IMR-90 (cell line): ENCODE measurements at regions not wholly inside any gene's neighbourhood (a gene's known extent, or its start where the extent isn't known, plus 50 kb on each side); places are given as distances from the start of the nearest gene placed in this dataset.

Experiments used
- ATAC-seq: fragments of 200-7000 bp; cut with Tn5 transposase; 2 replicates; pipeline ENCODE4 v1.9.1; 2020; ENCODE audit warnings: low read depth, mild to moderate bottlenecking, moderate library complexity
- BruUV-seq: library from RNA; stranded (reverse); fragments of 400-500 nt; replicated peaks from 2 replicates; lab custom pipeline; 2021; lab: Mats Ljungman, UMichigan
- CTCF ChIA-PET: fragments of 300-600 bp; formaldehyde crosslinking; extraction: SDS; loops from one replicate; lab custom pipeline; 2021; ENCODE audit warnings: antibody characterized with exemption; lab: Yijun Ruan, JAX
- POLR2A ChIA-PET: fragments of 300-600 bp; sonication (Branson Sonifier 250); formaldehyde crosslinking; loops from one replicate; lab custom pipeline; 2022; ENCODE audit warnings: antibody characterized with exemption; ENCODE audit not compliant: unreplicated experiment; lab: Charles Lee
- DNase-seq: peaks from one replicate; pipeline ENCODE4 v3.0.0; 2013
- H2AFZ ChIP-seq: replicated peaks from 2 replicates; pipeline ENCODE3; 2013; ENCODE audit warnings: low read length, mild to moderate bottlenecking; ENCODE audit not compliant: poor library complexity
- H2AK5ac ChIP-seq: 2 replicates; pipeline ENCODE4 v1.6.1; 2013; ENCODE audit warnings: low read depth, low read length, inconsistent platforms
- H2AK9ac ChIP-seq: replicated peaks from 2 replicates; pipeline ENCODE3; 2013; ENCODE audit warnings: mild to moderate bottlenecking, low read depth, low read length, moderate library complexity; ENCODE audit not compliant: poor library complexity
- H2BK120ac ChIP-seq: 2 replicates; pipeline ENCODE4 v1.6.1; 2013; ENCODE audit warnings: low read depth, low read length, inconsistent platforms
- H2BK15ac ChIP-seq: 3 replicates; pipeline ENCODE4 v1.6.1; 2013; ENCODE audit warnings: low read depth, low read length, inconsistent platforms
- H2BK20ac ChIP-seq: 2 replicates; pipeline ENCODE4 v1.6.1; 2013; ENCODE audit warnings: low read depth, mild to moderate bottlenecking, inconsistent platforms, low read length, moderate library complexity
- H2BK5ac ChIP-seq: 2 replicates; pipeline ENCODE4 v1.6.1; 2013; ENCODE audit warnings: mild to moderate bottlenecking, low read depth, low read length, inconsistent platforms; ENCODE audit not compliant: poor library complexity, severe bottlenecking
- H3K14ac ChIP-seq: replicated peaks from 2 replicates; pipeline ENCODE4 v1.6.1; 2013; ENCODE audit warnings: low read depth, low read length, inconsistent platforms
- H3K18ac ChIP-seq: 2 replicates; pipeline ENCODE4 v1.6.1; 2013; ENCODE audit warnings: low read depth, low read length, control low read depth
- H3K23ac ChIP-seq: 2 replicates; pipeline ENCODE4 v1.6.1; 2013; ENCODE audit warnings: low read depth, low read length, inconsistent platforms
- H3K27ac ChIP-seq: 2 replicates; pipeline ENCODE4 v1.5.1; 2013; ENCODE audit warnings: mild to moderate bottlenecking, control low read depth, low read length; ENCODE audit not compliant: insufficient read depth
- H3K27me3 ChIP-seq: 2 replicates; pipeline ENCODE4 v1.6.1; 2013; ENCODE audit warnings: low read length; ENCODE audit not compliant: control insufficient read depth, insufficient read depth
- H3K36me3 ChIP-seq: 2 replicates; pipeline ENCODE4 v1.6.1; 2013; ENCODE audit warnings: low read length, mixed read lengths; ENCODE audit not compliant: control insufficient read depth, insufficient read depth
- H3K4ac ChIP-seq: 2 replicates; pipeline ENCODE4 v1.6.1; 2013; ENCODE audit warnings: low read depth, low read length, inconsistent platforms
- H3K4me1 ChIP-seq: 2 replicates; pipeline ENCODE4 v1.6.1; 2013; ENCODE audit warnings: low read length, mixed read lengths; ENCODE audit not compliant: control insufficient read depth, insufficient read depth
- H3K4me2 ChIP-seq: 2 replicates; pipeline ENCODE4 v1.6.1; 2013; ENCODE audit warnings: low read depth, mild to moderate bottlenecking, control low read depth, low read length, moderate library complexity
- H3K4me3 ChIP-seq: 2 replicates; pipeline ENCODE4 v1.5.1; 2013; ENCODE audit warnings: low read depth, mild to moderate bottlenecking, control low read depth, low read length, moderate library complexity; ENCODE audit not compliant: insufficient read depth
- H3K56ac ChIP-seq: 2 replicates; pipeline ENCODE4 v1.6.1; 2013; ENCODE audit warnings: low read length, inconsistent platforms; ENCODE audit not compliant: insufficient read depth; ENCODE audit errors: extremely low read depth
- H3K79me1 ChIP-seq, 2 experiments: 2 replicates each; pipeline ENCODE4 v1.6.1; 2013; ENCODE audit warnings: low read length in 2 of 2, inconsistent platforms in 1 of 2, low read depth in 1 of 2
- H3K9ac ChIP-seq: 2 replicates; pipeline ENCODE4 v1.6.1; 2013; ENCODE audit warnings: low read depth, low read length, control low read depth
- H3K9me1 ChIP-seq: 2 replicates; pipeline ENCODE4 v1.6.1; 2013; ENCODE audit warnings: low read length, inconsistent platforms; ENCODE audit not compliant: insufficient read depth
- H3K9me3 ChIP-seq: 2 replicates; pipeline ENCODE4 v1.6.1; 2013; ENCODE audit warnings: low read length; ENCODE audit not compliant: control insufficient read depth, insufficient read depth
- H4K20me1 ChIP-seq: 2 replicates; pipeline ENCODE4 v1.6.1; 2013; ENCODE audit warnings: low read length, inconsistent platforms; ENCODE audit not compliant: insufficient read depth
- H4K5ac ChIP-seq: 2 replicates; pipeline ENCODE4 v1.6.1; 2013; ENCODE audit warnings: mild to moderate bottlenecking, low read depth, low read length, control low read depth
- H4K8ac ChIP-seq, 2 experiments: 2 replicates each; pipeline ENCODE4 v1.6.1; 2013; ENCODE audit warnings: low read depth in 2 of 2, low read length in 2 of 2, control low read depth in 1 of 2, inconsistent platforms in 1 of 2
- H4K91ac ChIP-seq: 2 replicates; pipeline ENCODE4 v1.6.1; 2013; ENCODE audit warnings: low read depth, low read length, inconsistent platforms; ENCODE audit not compliant: insufficient read depth
- BHLHE40 ChIP-seq: fragments of 150-350 bp; IDR thresholded peaks from 2 replicates; pipeline ENCODE4 v1.6.1; 2016; ENCODE audit warnings: mild to moderate bottlenecking, low read depth, low read length
- CEBPB ChIP-seq: IDR thresholded peaks from 2 replicates; pipeline ENCODE4 v1.6.1; 2012; ENCODE audit warnings: low read depth, low read length, improper control_type of control experiment
- CHD1 ChIP-seq: IDR thresholded peaks from 2 replicates; pipeline ENCODE4 v1.6.1; 2012; ENCODE audit warnings: low read depth, low read length, improper control_type of control experiment
- FOS ChIP-seq: fragments of 150-350 bp; IDR thresholded peaks from 2 replicates; pipeline ENCODE4 v1.6.1; 2016; ENCODE audit warnings: low read depth, low read length
- MAFK ChIP-seq: IDR thresholded peaks from 2 replicates; pipeline ENCODE4 v1.6.1; 2012; ENCODE audit warnings: low read depth, low read length, improper control_type of control experiment
- MAZ ChIP-seq: IDR thresholded peaks from 2 replicates; pipeline ENCODE4 v1.6.1; 2012; ENCODE audit warnings: low read depth, mild to moderate bottlenecking, low read length, improper control_type of control experiment, moderate library complexity, borderline replicate concordance
- MXI1 ChIP-seq: IDR thresholded peaks from 2 replicates; pipeline ENCODE4 v1.6.1; 2012; ENCODE audit warnings: low read depth, mild to moderate bottlenecking, low read length, moderate library complexity, borderline replicate concordance
- NFE2L2 ChIP-seq: fragments of 150-350 bp; IDR thresholded peaks from 2 replicates; pipeline ENCODE4 v1.6.1; 2016; ENCODE audit warnings: low read depth, mild to moderate bottlenecking, low read length
- POLR2A ChIP-seq: IDR thresholded peaks from 2 replicates; pipeline ENCODE4 v1.6.1; 2012; ENCODE audit warnings: mild to moderate bottlenecking, low read depth, low read length
- RAD21 ChIP-seq: IDR thresholded peaks from 2 replicates; pipeline ENCODE4 v1.6.1; 2012; ENCODE audit warnings: low read length, improper control_type of control experiment
- RCOR1 ChIP-seq: IDR thresholded peaks from 2 replicates; pipeline ENCODE4 v1.6.1; 2012; ENCODE audit warnings: mild to moderate bottlenecking, low read length, improper control_type of control experiment; ENCODE audit not compliant: insufficient replicate concordance
- RFX5 ChIP-seq: IDR thresholded peaks from 2 replicates; pipeline ENCODE4 v1.8.0; 2012; ENCODE audit warnings: low read depth, mild to moderate bottlenecking, low read length, moderate library complexity
- SMC3 ChIP-seq: fragments of 150-350 bp; IDR thresholded peaks from 2 replicates; pipeline ENCODE4 v1.6.1; 2016; ENCODE audit warnings: low read depth, mild to moderate bottlenecking, antibody characterized with exemption, low read length, moderate library complexity
- WGBS, 2 experiments: methylation state at CpG; one replicate each; pipeline versions ENCODE4 v1.1.5 to v1.1.7; 2013; ENCODE audit warnings: missing lambda C conversion rate in 2 of 2; ENCODE audit not compliant: insufficient read length in 1 of 2; ENCODE audit errors: extremely low coverage in 2 of 2; 5-methylcytosine and 5-hydroxymethylcytosine counted together
- dilution Hi-C: fragments of 300-500 bp; cut with HindIII; formaldehyde crosslinking; loops from one replicate; pipeline ENCODE4 v1.14.3; 2018; ENCODE audit warnings: low sequenced_read_pairs; ENCODE audit not compliant: unreplicated experiment
- in situ Hi-C: fragments of 300-500 bp; cut with MboI; formaldehyde crosslinking; loops from 3 replicates; pipeline ENCODE4 v1.14.3; 2019; ENCODE audit warnings: low sequenced_read_pairs, inconsistent platforms, mixed read lengths
- intact Hi-C: fragments of 100-400 bp; cut with micrococcal nuclease; formaldehyde crosslinking; loops from 2 replicates; pipeline ENCODE4 v1.10.0; 2022
- TF ChIP-seq, protein P1 (sequence below): conservative IDR thresholded peaks from 2 replicates; pipeline ENCODE4 v1.5.1; 2012; ENCODE audit warnings: mild to moderate bottlenecking, low read depth, low read length, improper control_type of control experiment
- TF ChIP-seq, protein P2 (sequence below): fragments of 150-350 bp; IDR thresholded peaks from 2 replicates; pipeline ENCODE4 v1.6.1; 2016; ENCODE audit warnings: low read depth, mild to moderate bottlenecking, low read length, moderate library complexity, borderline replicate concordance
- TF ChIP-seq, protein P3 (sequence below): fragments of 150-350 bp; IDR thresholded peaks from 2 replicates; pipeline ENCODE4 v1.6.1; 2017; ENCODE audit warnings: mild to moderate bottlenecking, antibody characterized with exemption, low read length, low read depth

DNA sequence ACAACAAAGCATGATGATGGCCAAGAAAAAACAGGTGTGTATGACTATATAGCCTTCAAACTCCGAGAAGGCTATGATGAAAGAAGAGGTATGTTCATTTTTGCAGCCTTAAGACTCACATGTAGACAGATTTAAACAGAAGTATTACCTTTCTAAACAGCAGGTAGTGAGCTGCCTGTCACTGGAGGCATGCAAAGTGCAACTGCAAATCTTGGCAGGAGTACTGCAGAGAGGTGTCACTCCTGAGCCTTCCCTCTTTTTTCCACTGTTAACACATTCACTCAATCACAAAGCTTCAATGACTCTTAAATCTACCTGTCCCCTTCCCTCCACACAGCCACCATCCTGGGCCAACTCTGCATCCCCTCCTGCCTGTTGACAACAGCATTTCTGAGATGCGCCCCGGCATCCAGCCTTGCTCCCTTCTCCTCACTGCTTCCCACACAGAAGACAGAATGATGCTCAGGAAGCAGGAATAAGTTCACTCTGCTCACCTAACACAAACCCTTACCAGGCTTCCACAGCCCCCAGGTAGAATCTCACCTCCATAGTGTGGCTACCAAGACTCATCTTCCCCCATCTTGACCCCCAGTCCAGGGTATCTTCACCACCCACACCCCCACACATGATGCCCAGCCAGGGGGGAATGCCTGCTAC, 161.9 kb upstream of the ZMIZ1 start:
- H2BK120ac ChIP-seq = no peak overlapping the region
- POLR2A ChIA-PET = no interaction called here
- H3K9ac ChIP-seq = no peak overlapping the region
- no peak overlapping the region for H2BK20ac ChIP-seq
- no peak overlapping the region for H4K91ac ChIP-seq
- H3K4ac ChIP-seq = no peak overlapping the region
- no peaks in the 10 kb centered on the region for H3K9me1 ChIP-seq
- no peak overlapping the region for H3K14ac ChIP-seq
- in situ Hi-C loops = no loop called here
- H3K36me3 ChIP-seq = no peaks in the 10 kb centered on the region
- CTCF ChIA-PET = no interaction called here
- intact Hi-C loops = no loop called here
- H3K56ac ChIP-seq = no peak overlapping the region
- no peak for TF ChIP-seq MAZ
- no peak for TF ChIP-seq CHD1
- no peak for TF ChIP-seq NFE2L2
- TF ChIP-seq RCOR1 = no peak
- no peak for TF ChIP-seq SMC3
- TF ChIP-seq POLR2A = no peak
- no peak for TF ChIP-seq MAFK
- TF ChIP-seq, protein P1, sequence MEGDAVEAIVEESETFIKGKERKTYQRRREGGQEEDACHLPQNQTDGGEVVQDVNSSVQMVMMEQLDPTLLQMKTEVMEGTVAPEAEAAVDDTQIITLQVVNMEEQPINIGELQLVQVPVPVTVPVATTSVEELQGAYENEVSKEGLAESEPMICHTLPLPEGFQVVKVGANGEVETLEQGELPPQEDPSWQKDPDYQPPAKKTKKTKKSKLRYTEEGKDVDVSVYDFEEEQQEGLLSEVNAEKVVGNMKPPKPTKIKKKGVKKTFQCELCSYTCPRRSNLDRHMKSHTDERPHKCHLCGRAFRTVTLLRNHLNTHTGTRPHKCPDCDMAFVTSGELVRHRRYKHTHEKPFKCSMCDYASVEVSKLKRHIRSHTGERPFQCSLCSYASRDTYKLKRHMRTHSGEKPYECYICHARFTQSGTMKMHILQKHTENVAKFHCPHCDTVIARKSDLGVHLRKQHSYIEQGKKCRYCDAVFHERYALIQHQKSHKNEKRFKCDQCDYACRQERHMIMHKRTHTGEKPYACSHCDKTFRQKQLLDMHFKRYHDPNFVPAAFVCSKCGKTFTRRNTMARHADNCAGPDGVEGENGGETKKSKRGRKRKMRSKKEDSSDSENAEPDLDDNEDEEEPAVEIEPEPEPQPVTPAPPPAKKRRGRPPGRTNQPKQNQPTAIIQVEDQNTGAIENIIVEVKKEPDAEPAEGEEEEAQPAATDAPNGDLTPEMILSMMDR = no peak
- no peak for TF ChIP-seq RFX5
- TF ChIP-seq, protein P2, sequence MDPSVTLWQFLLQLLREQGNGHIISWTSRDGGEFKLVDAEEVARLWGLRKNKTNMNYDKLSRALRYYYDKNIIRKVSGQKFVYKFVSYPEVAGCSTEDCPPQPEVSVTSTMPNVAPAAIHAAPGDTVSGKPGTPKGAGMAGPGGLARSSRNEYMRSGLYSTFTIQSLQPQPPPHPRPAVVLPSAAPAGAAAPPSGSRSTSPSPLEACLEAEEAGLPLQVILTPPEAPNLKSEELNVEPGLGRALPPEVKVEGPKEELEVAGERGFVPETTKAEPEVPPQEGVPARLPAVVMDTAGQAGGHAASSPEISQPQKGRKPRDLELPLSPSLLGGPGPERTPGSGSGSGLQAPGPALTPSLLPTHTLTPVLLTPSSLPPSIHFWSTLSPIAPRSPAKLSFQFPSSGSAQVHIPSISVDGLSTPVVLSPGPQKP = no peak
- no peak for TF ChIP-seq BHLHE40
- no peak for TF ChIP-seq RAD21
- TF ChIP-seq MXI1 = no peak
- TF ChIP-seq, protein P3, sequence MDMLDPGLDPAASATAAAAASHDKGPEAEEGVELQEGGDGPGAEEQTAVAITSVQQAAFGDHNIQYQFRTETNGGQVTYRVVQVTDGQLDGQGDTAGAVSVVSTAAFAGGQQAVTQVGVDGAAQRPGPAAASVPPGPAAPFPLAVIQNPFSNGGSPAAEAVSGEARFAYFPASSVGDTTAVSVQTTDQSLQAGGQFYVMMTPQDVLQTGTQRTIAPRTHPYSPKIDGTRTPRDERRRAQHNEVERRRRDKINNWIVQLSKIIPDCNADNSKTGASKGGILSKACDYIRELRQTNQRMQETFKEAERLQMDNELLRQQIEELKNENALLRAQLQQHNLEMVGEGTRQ = no peak
- no peak for TF ChIP-seq FOS
- TF ChIP-seq CEBPB = no peak
- dilution Hi-C loops = no loop called here
- H3K79me1 ChIP-seq = no peaks in the 10 kb centered on the region
- BruUV-seq = no TSS peak
- no peak overlapping the region for H3K4me3 ChIP-seq
- no peak overlapping the region for H3K23ac ChIP-seq
- no peak overlapping the region for H4K5ac ChIP-seq
- H3K27ac ChIP-seq = no peak overlapping the region
- H2AK9ac ChIP-seq = no peak overlapping the region
- no peak overlapping the region for H2AFZ ChIP-seq
- H4K8ac ChIP-seq = no peak overlapping the region
- H3K4me1 ChIP-seq = no peaks in the 10 kb centered on the region
- H3K18ac ChIP-seq = no peak overlapping the region
- H3K27me3 ChIP-seq = peaks cover 91% of the 10 kb centered on the region
- H2BK15ac ChIP-seq = no peak overlapping the region
- DNase-seq (no peak), ATAC-seq (no peak)
- no peak overlapping the region for H2AK5ac ChIP-seq
- no peaks in the 10 kb centered on the region for H3K9me3 ChIP-seq
- no CpG with 5 or more reads among the region's 3 CpGs for WGBS, 2 experiments
- no peak overlapping the region for H2BK5ac ChIP-seq
- no peaks in the 10 kb centered on the region for H4K20me1 ChIP-seq
- no peak overlapping the region for H3K4me2 ChIP-seq
